GM23338 (cell line): ENCODE measurements at regions not wholly inside any gene's neighbourhood (a gene's known extent, or its start where the extent isn't known, plus 50 kb on each side); places are given as distances from the start of the nearest gene placed in this dataset.

Experiments
- ATAC-seq: fragments of 200-7000 bp; cut with Tn5 transposase; 3 replicates; pipeline ENCODE4 v1.9.1; 2020
- DNase-seq: peaks from one replicate; pipeline ENCODE4 v3.0.0-alpha.2; 2015; ENCODE audit warnings: low spot score
- H2AFZ ChIP-seq: fragments of 200-600 bp; sonication (generic); 2 replicates; pipeline ENCODE4 v1.8.0; 2016; ENCODE audit warnings: antibody characterized with exemption, mild to moderate bottlenecking, moderate library complexity
- H3F3A ChIP-seq: fragments of 200-600 bp; sonication (generic); replicated peaks from 2 replicates; pipeline ENCODE4 v1.8.0; 2017; ENCODE audit warnings: antibody characterized with exemption, mixed run types, low read depth
- H3K27ac ChIP-seq: fragments of 200-600 bp; sonication (generic); 2 replicates; pipeline ENCODE4 v1.6.1; 2016; ENCODE audit warnings: low read depth
- H3K27me3 ChIP-seq: fragments of 200-600 bp; sonication (generic); 2 replicates; pipeline ENCODE4 v1.8.0; 2016; ENCODE audit warnings: mild to moderate bottlenecking, mixed run types, moderate library complexity; ENCODE audit not compliant: insufficient read depth
- H3K36me3 ChIP-seq: fragments of 200-600 bp; sonication (generic); 2 replicates; pipeline ENCODE4 v1.8.0; 2016; ENCODE audit warnings: mild to moderate bottlenecking; ENCODE audit not compliant: insufficient read depth
- H3K4me1 ChIP-seq: fragments of 200-600 bp; sonication (generic); 2 replicates; pipeline ENCODE4 v1.8.0; 2016; ENCODE audit warnings: mild to moderate bottlenecking, moderate library complexity; ENCODE audit not compliant: insufficient read depth
- H3K4me2 ChIP-seq: fragments of 200-600 bp; sonication (generic); 2 replicates; pipeline ENCODE4 v1.7.1; 2017; ENCODE audit warnings: mixed run types
- H3K4me3 ChIP-seq: fragments of 200-600 bp; sonication (generic); 2 replicates; pipeline ENCODE4 v1.6.1; 2016; ENCODE audit warnings: mixed run types
- H3K79me2 ChIP-seq: fragments of 200-600 bp; sonication (generic); replicated peaks from 2 replicates; pipeline ENCODE4 v1.8.0; 2017; ENCODE audit warnings: mild to moderate bottlenecking; ENCODE audit not compliant: insufficient read depth
- H3K9me2 ChIP-seq: fragments of 200-600 bp; sonication (generic); 2 replicates; pipeline ENCODE4 v1.8.0; 2017; ENCODE audit not compliant: insufficient read depth
- H4K20me1 ChIP-seq: fragments of 200-600 bp; sonication (generic); replicated peaks from 2 replicates; pipeline ENCODE4 v1.8.0; 2017; ENCODE audit warnings: mild to moderate bottlenecking; ENCODE audit not compliant: insufficient read depth
- H3K27ac Mint-ChIP-seq: 2 replicates; pipeline ENCODE4 v1.8.0; 2020; ENCODE audit warnings: inconsistent platforms, mild to moderate bottlenecking, moderate library complexity, mixed read lengths
- H3K27me3 Mint-ChIP-seq: 3 replicates; pipeline ENCODE4 v1.8.0; 2022; ENCODE audit warnings: low read depth, mild to moderate bottlenecking, moderate library complexity, mixed read lengths, inconsistent platforms; ENCODE audit not compliant: insufficient read depth, poor library complexity
- H3K36me3 Mint-ChIP-seq: 3 replicates; pipeline ENCODE4 v1.8.0; 2021; ENCODE audit warnings: low read depth, mild to moderate bottlenecking, inconsistent platforms, moderate library complexity, mixed read lengths
- H3K4me1 Mint-ChIP-seq: 3 replicates; pipeline ENCODE4 v1.8.0; 2020; ENCODE audit warnings: mild to moderate bottlenecking, inconsistent platforms, mixed read lengths
- H3K4me3 Mint-ChIP-seq: 3 replicates; pipeline ENCODE4 v1.8.0; 2021; ENCODE audit warnings: moderate library complexity, mild to moderate bottlenecking, inconsistent platforms, mixed read lengths
- H3K9me3 Mint-ChIP-seq: 3 replicates; pipeline ENCODE4 v1.8.0; 2020; ENCODE audit warnings: moderate library complexity, mild to moderate bottlenecking, inconsistent platforms, mixed read lengths
- NANOG ChIP-seq: IDR thresholded peaks from 2 replicates; pipeline ENCODE4 v1.6.1; 2016; ENCODE audit warnings: antibody characterized with exemption, borderline replicate concordance
- STAT1 ChIP-seq: IDR thresholded peaks from one replicate; pipeline ENCODE4 v1.6.1; 2016; ENCODE audit warnings: antibody characterized with exemption; ENCODE audit not compliant: unreplicated experiment
- ZNF114 ChIP-seq: fragments of 250-450 bp; sonication (Bioruptor Pico); IDR thresholded peaks from 2 replicates; pipeline ENCODE4 v1.5.0; 2020; ENCODE audit warnings: mild to moderate bottlenecking, moderate library complexity
- ZNF462 ChIP-seq: fragments of 250-450 bp; sonication (Bioruptor Pico); IDR thresholded peaks from 2 replicates; pipeline ENCODE4 v1.5.0; 2020; ENCODE audit warnings: mild to moderate bottlenecking, moderate library complexity
- TF ChIP-seq, protein P1 (sequence below), 2 experiments: fragments of 200-600 bp in 1 of 2; sonication (generic) in 1 of 2; conservative IDR thresholded peaks; 2 replicates each; pipeline versions ENCODE4 v1.5.1 to v1.6.1; 2016 to 2017; ENCODE audit warnings: antibody characterized with exemption in 2 of 2, low read depth in 2 of 2, mild to moderate bottlenecking in 2 of 2, moderate library complexity in 1 of 2

- Histone ChIP-seq H2AFZ (peak overlapping the region; percentile 33; the same call in 1 of the 2 replicates), H4K20me1 (no peaks in the 10 kb centered on the region), H3K79me2 (no peaks in the 10 kb centered on the region), H3K36me3 (peaks cover 14% of the 10 kb centered on the region; the same call in 1 of the 2 replicates), H3K9me2 (peaks cover 7% of the 10 kb centered on the region; the same call in 1 of the 2 replicates), H3F3A (no peaks in the 10 kb centered on the region), H3K4me1 (peaks cover 7% of the 10 kb centered on the region), H3K27me3 (no peaks in the 10 kb centered on the region), H3K4me3 (no peak overlapping the region), H3K4me2 (no peak overlapping the region), H3K27ac (peak overlapping the region; percentile 39; the same call in 1 of the 2 replicates)
- TF ChIP-seq, protein P1, sequence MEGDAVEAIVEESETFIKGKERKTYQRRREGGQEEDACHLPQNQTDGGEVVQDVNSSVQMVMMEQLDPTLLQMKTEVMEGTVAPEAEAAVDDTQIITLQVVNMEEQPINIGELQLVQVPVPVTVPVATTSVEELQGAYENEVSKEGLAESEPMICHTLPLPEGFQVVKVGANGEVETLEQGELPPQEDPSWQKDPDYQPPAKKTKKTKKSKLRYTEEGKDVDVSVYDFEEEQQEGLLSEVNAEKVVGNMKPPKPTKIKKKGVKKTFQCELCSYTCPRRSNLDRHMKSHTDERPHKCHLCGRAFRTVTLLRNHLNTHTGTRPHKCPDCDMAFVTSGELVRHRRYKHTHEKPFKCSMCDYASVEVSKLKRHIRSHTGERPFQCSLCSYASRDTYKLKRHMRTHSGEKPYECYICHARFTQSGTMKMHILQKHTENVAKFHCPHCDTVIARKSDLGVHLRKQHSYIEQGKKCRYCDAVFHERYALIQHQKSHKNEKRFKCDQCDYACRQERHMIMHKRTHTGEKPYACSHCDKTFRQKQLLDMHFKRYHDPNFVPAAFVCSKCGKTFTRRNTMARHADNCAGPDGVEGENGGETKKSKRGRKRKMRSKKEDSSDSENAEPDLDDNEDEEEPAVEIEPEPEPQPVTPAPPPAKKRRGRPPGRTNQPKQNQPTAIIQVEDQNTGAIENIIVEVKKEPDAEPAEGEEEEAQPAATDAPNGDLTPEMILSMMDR (conservative IDR thresholded peaks at IDR 0.05; ENCODE audit: low read depth in 2 of 2), result no peak
- peak; percentile 75 for TF ChIP-seq NANOG
- ATAC-seq (no peak), DNase-seq (peak; percentile 11)
- Mint-ChIP-seq H3K4me1 (peaks cover 22% of the 10 kb centered on the region), H3K27me3 (no peaks in the 10 kb centered on the region), H3K27ac (peak overlapping the region; percentile 19; the same call in 1 of the 2 replicates), H3K36me3 (peaks cover 46% of the 10 kb centered on the region), H3K9me3 (peaks cover 32% of the 10 kb centered on the region), H3K4me3 (no peak overlapping the region)
These were observed 665.7 kb upstream of the GJE1 start for GRCh38 chr6:141467041-141467440.

DNA sequence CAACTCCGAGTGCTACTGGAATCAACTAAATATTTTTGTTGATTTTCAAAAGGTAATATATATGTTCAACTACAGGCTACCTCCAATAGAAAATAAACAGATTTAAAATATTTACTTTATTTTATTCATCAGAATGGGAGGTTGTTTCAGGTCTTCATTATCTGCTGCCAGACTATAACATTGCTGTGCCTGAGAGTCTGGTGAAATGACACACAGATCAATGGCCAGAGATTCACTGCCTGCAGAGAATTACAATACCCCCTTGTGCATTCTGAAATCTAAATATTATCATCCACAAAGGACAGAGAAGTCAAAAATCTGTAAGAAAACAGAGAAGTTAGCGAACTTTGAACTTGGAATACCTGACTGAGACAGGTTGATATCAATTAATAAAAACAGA lies 667.8 kb upstream of the GJE1 start:
- peaks cover 28% of the 10 kb centered on the region for H3K4me1 Mint-ChIP-seq
- no peak overlapping the region for H3K27ac ChIP-seq
- H3K4me3 ChIP-seq, result no peak overlapping the region
- no peak overlapping the region for H3K4me2 ChIP-seq
- peaks cover 17% of the 10 kb centered on the region for H3K4me1 ChIP-seq
- no peaks in the 10 kb centered on the region for H3K27me3 ChIP-seq
- H2AFZ ChIP-seq, result no peak overlapping the region
- no peak overlapping the region for H3K27ac Mint-ChIP-seq
- H3K27me3 Mint-ChIP-seq, result peaks cover 1% of the 10 kb centered on the region
- ATAC-seq (no peak), DNase-seq (no peak)
- H3F3A ChIP-seq, result no peaks in the 10 kb centered on the region
- peaks cover 3% of the 10 kb centered on the region; the same call in 1 of the 2 replicates for H3K36me3 ChIP-seq
- H3K79me2 ChIP-seq, result no peaks in the 10 kb centered on the region
- no peaks in the 10 kb centered on the region for H3K9me2 ChIP-seq
- peaks cover 12% of the 10 kb centered on the region for H3K9me3 Mint-ChIP-seq
- peaks cover 25% of the 10 kb centered on the region for H3K36me3 Mint-ChIP-seq
- H3K4me3 Mint-ChIP-seq, result no peak overlapping the region
- TF ChIP-seq STAT1, result no peak
- TF ChIP-seq ZNF114, result no peak
- TF ChIP-seq ZNF462, result no peak
- no peaks in the 10 kb centered on the region for H4K20me1 ChIP-seq
